Kidney (tissue), 13 donors: ENCODE measurements at regions not wholly inside any gene's neighbourhood (a gene's known extent, or its start where the extent isn't known, plus 50 kb on each side); places are given as distances from the start of the nearest gene placed in this dataset.

Experiments used
- DNase-seq, 5 donors: peaks; one replicate each; pipeline ENCODE4 v3.0.0-alpha.2; 2013 to 2020
- FAIRE-seq: peaks from 2 replicates; lab custom pipeline; 2012; peaks lifted over from hg19 to GRCh38; lab: Jason Lieb, UNC
- H3K27ac ChIP-seq, 2 donors: one replicate each; pipeline ENCODE4 v1.7.0; 2013; ENCODE audit warnings: low read depth in 2 of 2, low read length in 2 of 2, inconsistent platforms in 1 of 2
- H3K27me3 ChIP-seq: one replicate; pipeline ENCODE4 v1.7.1; 2013; ENCODE audit warnings: low read length, inconsistent platforms; ENCODE audit not compliant: control insufficient read depth, insufficient read depth
- H3K36me3 ChIP-seq, 3 donors: one replicate each; pipeline versions ENCODE4 v1.7.0 to v1.7.1; 2013; ENCODE audit warnings: low read length in 3 of 3, control low read depth in 1 of 3, inconsistent platforms in 1 of 3; ENCODE audit not compliant: insufficient read depth in 3 of 3, control insufficient read depth in 2 of 3
- H3K4me1 ChIP-seq, 3 donors: one replicate each; pipeline versions ENCODE4 v1.7.0 to v1.7.1; 2013; ENCODE audit warnings: low read length in 3 of 3, inconsistent platforms in 1 of 3, low read depth in 1 of 3; ENCODE audit not compliant: control insufficient read depth in 2 of 3, insufficient read depth in 2 of 3
- H3K4me3 ChIP-seq, 3 donors: one replicate each; pipeline versions ENCODE4 v1.7.0 to v1.8.1; 2013; ENCODE audit warnings: low read length in 3 of 3, control low read depth in 1 of 3, inconsistent platforms in 1 of 3
- H3K9ac ChIP-seq, 3 donors: one replicate each; pipeline versions ENCODE4 v1.7.0 to v1.7.1; 2013; ENCODE audit warnings: low read length in 3 of 3, control low read depth in 1 of 3, inconsistent platforms in 1 of 3
- H3K9me3 ChIP-seq, 3 donors: one replicate each; pipeline versions ENCODE4 v1.7.0 to v1.7.1; 2013; ENCODE audit warnings: low read length in 3 of 3, control low read depth in 1 of 3, inconsistent platforms in 1 of 3; ENCODE audit not compliant: control insufficient read depth in 2 of 3, insufficient read depth in 1 of 3
- intact Hi-C: fragments of 100-400 bp; cut with DNase I; formaldehyde crosslinking; loops from one replicate; pipeline ENCODE4 v1.11.1; 2022
- TF ChIP-seq, protein P1 (sequence below): IDR thresholded peaks from 3 replicates; pipeline ENCODE4 v1.5.1; 2012; ENCODE audit warnings: mild to moderate bottlenecking, moderate library complexity, borderline replicate concordance; ENCODE audit not compliant: insufficient read depth; ENCODE audit errors: extremely low read depth
- donor health status: control.
- donor health status: control.
- donor health status: control.
- donor health status: control.
- donor health status: control.
- donor health status: DM: yes; HTN: yes; CAD: no.
- donor health status: Normal renal cell carcinoma (clear cell type).

DNA sequence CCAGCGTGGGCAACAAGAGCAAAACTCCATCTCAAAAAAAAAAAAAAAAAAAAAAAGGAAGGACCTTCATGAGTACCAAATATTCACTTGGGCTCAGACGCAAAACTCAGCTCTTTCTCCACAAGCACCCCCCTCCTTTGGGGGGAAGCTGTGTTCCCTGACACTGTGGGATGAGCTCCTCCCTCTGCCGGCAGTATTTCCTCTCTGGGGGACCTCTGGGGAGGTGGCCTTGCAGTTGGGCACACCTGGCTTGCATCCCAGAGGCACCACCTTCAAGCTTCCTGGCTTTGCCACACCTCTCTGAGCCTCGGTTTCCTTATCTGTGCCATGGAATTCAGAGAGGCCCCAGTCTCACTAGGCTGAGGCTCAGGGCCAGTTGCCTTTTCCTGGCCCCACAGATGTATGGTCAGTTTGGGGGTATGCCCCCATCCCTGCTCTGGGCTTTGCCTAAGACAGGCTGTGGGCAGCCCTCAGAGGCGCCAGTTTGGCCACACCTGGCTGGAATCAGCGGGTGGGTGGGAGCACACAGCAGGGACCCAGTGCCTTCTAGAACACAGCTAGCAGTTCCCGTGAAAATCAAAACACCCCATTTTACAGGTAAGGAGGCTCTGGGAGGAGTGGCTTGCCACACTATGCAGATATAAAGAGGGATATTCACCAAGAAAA is 157.5 kb upstream of the IER5L start:
- intact Hi-C loops = no loop called here
- Histone ChIP-seq H3K4me3 (no peak overlapping the region), H3K27me3 (no peaks in the 10 kb centered on the region), H3K27ac (peak overlapping the region; percentile 89 to 92), H3K4me1 (peaks cover 8 to 28% (median 15%) of the 10 kb centered on the region in 3 donors), H3K36me3 (peaks cover 0 to 6% (median 0%) of the 10 kb centered on the region in 3 donors), H3K9ac (peak overlapping the region in 2 of 3 donors; percentile 29 to 73), H3K9me3 (peaks cover 0 to 7% (median 2%) of the 10 kb centered on the region in 3 donors)
- DNase-seq (peak in 2 of 5 donors; percentile 64 to 81), FAIRE-seq (no peak)
- TF ChIP-seq, protein P1, sequence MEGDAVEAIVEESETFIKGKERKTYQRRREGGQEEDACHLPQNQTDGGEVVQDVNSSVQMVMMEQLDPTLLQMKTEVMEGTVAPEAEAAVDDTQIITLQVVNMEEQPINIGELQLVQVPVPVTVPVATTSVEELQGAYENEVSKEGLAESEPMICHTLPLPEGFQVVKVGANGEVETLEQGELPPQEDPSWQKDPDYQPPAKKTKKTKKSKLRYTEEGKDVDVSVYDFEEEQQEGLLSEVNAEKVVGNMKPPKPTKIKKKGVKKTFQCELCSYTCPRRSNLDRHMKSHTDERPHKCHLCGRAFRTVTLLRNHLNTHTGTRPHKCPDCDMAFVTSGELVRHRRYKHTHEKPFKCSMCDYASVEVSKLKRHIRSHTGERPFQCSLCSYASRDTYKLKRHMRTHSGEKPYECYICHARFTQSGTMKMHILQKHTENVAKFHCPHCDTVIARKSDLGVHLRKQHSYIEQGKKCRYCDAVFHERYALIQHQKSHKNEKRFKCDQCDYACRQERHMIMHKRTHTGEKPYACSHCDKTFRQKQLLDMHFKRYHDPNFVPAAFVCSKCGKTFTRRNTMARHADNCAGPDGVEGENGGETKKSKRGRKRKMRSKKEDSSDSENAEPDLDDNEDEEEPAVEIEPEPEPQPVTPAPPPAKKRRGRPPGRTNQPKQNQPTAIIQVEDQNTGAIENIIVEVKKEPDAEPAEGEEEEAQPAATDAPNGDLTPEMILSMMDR = no peak

DNA sequence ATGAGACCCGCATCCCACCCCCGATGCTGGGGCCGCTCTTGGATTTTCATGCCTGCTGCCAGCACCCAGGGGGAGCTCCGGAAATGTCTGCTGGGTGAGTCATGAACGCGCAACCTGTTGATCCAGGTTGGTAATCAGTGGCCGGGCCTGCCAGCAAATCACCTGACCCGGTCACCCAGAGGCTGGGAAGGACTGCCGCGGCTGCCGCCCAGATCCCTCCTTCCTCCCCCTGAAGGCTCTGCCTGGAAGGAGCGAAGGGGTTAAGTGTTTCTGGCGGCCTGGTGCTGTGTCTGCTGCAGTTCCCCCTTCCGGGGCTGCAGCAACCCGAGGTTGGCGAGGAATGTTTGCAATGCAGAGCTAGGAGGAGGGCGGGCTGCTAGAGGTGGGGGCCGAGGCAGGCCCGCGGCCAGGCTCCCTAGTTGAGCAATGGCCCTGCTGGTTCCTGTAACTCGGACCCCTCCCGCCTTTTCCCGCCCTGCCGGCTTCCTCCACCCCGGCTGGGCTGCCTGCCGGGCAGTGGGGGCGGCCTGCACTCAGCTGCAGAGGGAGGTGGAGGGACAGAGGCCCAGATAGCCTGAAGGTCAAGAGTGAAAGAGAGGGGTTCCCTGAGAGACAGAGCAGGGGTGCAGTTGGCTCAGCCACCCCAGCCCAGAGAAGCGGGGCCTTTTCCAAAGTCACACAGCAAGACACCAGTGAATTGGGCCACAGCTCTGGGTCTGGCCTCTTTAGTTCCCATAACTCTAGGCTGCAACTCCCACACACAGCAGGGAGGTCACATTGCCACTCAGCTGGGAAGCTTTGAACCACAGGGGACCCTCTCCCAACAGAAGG is 156.3 kb upstream of the IER5L start:
- peaks cover 5 to 25% (median 15%) of the 10 kb centered on the region in 3 donors for H3K4me1 ChIP-seq
- FAIRE-seq = no peak
- intact Hi-C loops = no loop called here

DNA sequence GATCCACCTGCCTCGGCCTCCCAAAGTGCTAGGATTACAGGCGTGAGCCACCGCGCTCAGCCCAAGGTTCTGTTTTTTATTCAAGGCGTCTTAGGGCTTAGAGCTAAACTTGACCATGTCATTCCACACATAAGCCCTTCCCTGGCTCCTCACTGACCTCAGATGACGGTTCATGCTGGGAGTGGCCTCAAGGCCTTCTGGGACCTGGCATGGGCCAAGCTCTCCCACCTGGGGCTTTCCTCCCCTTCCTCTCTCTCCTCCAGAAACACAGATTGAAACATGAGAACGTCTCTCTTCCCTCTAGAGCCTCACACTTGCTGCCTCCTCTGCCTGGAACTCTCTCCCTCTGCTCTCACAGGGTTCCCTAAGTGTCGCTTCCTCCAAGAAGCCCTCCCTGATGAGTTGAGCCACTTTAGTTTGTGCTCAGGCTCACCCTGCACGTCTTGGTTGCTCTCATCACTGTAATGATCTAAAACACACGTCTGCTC is 155.6 kb upstream of the IER5L start:
- peak in 1 of 5 donors; percentile 79 for DNase-seq

More for the DNA sequence above, 156.3 kb upstream of the IER5L start:
- Histone ChIP-seq H3K4me3 (peak overlapping the region in 1 of 3 donors; percentile 13), H3K9me3 (peaks cover 0 to 11% (median 0%) of the 10 kb centered on the region in 3 donors), H3K9ac (peak overlapping the region in 2 of 3 donors; percentile 63 to 82), H3K27me3 (no peaks in the 10 kb centered on the region), H3K27ac (peak overlapping the region; percentile 92 to 98), H3K36me3 (no peaks in the 10 kb centered on the region)
- TF ChIP-seq, protein P1 = no peak
- DNase-seq = peak; percentile 95 to 99 (median 97)

More for the DNA sequence above, 155.6 kb upstream of the IER5L start:
- H3K4me3 ChIP-seq = no peak overlapping the region
- peak overlapping the region in 2 of 3 donors; percentile 71 to 82 for H3K9ac ChIP-seq
- peaks cover 0 to 11% (median 0%) of the 10 kb centered on the region in 3 donors for H3K9me3 ChIP-seq
- no peaks in the 10 kb centered on the region for H3K27me3 ChIP-seq
- TF ChIP-seq, protein P1 = no peak
- intact Hi-C loops = no loop called here
- H3K27ac ChIP-seq = peak overlapping the region; percentile 92 to 98
- no peaks in the 10 kb centered on the region for H3K36me3 ChIP-seq
- FAIRE-seq = no peak
- H3K4me1 ChIP-seq = peaks cover 5 to 27% (median 15%) of the 10 kb centered on the region in 3 donors
